BJ (cell line): ENCODE measurements at regions not wholly inside any gene's neighbourhood (a gene's known extent, or its start where the extent isn't known, plus 50 kb on each side); places are given as distances from the start of the nearest gene placed in this dataset.

Source experiments
- CTCF ChIA-PET: fragments of 350-600 bp; formaldehyde crosslinking; extraction: SDS; loops from one replicate; lab custom pipeline; 2021; ENCODE audit warnings: antibody characterized with exemption, inconsistent platforms; lab: Yijun Ruan, JAX
- POLR2A ChIA-PET: fragments of 300-600 bp; sonication (Branson Sonifier 250); formaldehyde crosslinking; extraction: SDS; loops from one replicate; lab custom pipeline; 2021; ENCODE audit warnings: antibody characterized with exemption; lab: Charles Lee
- DNase-seq: peaks from one replicate; pipeline ENCODE4 v3.0.0-alpha.2; 2011; ENCODE audit warnings: low read depth
- H3K27me3 ChIP-seq: 2 replicates; pipeline ENCODE4 v1.6.0; 2011; ENCODE audit warnings: low read length; ENCODE audit not compliant: control insufficient read depth, insufficient read depth
- H3K36me3 ChIP-seq: 2 replicates; pipeline ENCODE4 v1.5.1; 2011; ENCODE audit warnings: low read length; ENCODE audit not compliant: control insufficient read depth, insufficient read depth
- H3K4me3 ChIP-seq: 2 replicates; pipeline ENCODE4 v1.5.1; 2011; ENCODE audit warnings: low read depth, mild to moderate bottlenecking, control low read depth, low read length
- TF ChIP-seq, protein P1 (sequence below): IDR thresholded peaks from 2 replicates; pipeline ENCODE4 v1.5.1; 2011; ENCODE audit warnings: low read depth, mild to moderate bottlenecking, control low read depth, inconsistent platforms, low read length, moderate library complexity; ENCODE audit not compliant: insufficient read depth

DNA sequence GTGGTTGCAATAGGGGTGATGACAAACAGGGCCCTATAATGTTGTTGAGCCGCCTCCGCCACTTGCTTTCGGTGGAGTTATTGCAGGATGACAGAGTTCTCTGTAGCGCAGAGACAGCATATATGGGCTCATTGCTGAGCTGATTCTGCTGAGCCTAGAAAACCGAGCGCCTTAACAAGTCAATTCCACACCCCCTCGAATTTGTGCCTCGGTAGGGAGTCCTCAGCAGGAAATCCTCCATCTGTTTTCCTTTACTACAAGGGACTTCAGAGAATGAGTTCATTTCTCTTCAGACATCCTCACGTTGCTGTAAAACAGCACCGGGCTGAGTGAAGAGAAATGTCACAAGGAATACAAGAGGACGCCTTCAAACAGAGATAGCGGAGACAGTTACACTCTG lies 90.7 kb upstream of the KIAA1217 start:
- Histone ChIP-seq H3K36me3 (no peaks in the 10 kb centered on the region), H3K4me3 (no peak overlapping the region), H3K27me3 (no peaks in the 10 kb centered on the region)
- DNase-seq, result no peak
- TF ChIP-seq, protein P1, sequence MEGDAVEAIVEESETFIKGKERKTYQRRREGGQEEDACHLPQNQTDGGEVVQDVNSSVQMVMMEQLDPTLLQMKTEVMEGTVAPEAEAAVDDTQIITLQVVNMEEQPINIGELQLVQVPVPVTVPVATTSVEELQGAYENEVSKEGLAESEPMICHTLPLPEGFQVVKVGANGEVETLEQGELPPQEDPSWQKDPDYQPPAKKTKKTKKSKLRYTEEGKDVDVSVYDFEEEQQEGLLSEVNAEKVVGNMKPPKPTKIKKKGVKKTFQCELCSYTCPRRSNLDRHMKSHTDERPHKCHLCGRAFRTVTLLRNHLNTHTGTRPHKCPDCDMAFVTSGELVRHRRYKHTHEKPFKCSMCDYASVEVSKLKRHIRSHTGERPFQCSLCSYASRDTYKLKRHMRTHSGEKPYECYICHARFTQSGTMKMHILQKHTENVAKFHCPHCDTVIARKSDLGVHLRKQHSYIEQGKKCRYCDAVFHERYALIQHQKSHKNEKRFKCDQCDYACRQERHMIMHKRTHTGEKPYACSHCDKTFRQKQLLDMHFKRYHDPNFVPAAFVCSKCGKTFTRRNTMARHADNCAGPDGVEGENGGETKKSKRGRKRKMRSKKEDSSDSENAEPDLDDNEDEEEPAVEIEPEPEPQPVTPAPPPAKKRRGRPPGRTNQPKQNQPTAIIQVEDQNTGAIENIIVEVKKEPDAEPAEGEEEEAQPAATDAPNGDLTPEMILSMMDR, result no peak
- ChIA-PET CTCF (no interaction called here), POLR2A (no interaction called here)

DNA sequence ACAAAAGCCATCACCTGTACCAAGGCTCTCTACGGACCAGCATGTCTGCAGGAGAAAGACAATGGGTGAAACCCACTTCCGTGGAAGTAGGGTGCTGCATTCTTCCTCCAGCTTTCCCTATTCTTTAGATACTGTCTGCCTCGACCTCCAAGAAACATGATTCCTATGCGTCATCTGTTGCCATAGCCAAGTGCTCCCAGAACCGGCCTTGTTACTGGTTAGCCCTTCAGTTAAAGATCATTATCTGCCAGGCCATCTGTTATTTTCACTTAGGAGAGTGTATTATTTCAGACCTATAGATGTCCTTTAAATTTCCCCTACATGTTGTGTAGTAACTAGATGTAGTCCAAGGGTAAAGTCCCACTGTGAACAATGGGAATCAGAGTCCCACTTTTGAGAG lies 89.0 kb upstream of the KIAA1217 start:
- DNase-seq, result no peak
- TF ChIP-seq, protein P1, result no peak
- Histone ChIP-seq H3K4me3 (no peak overlapping the region), H3K36me3 (no peaks in the 10 kb centered on the region), H3K27me3 (no peaks in the 10 kb centered on the region)
- ChIA-PET CTCF (no interaction called here), POLR2A (no interaction called here)

DNA sequence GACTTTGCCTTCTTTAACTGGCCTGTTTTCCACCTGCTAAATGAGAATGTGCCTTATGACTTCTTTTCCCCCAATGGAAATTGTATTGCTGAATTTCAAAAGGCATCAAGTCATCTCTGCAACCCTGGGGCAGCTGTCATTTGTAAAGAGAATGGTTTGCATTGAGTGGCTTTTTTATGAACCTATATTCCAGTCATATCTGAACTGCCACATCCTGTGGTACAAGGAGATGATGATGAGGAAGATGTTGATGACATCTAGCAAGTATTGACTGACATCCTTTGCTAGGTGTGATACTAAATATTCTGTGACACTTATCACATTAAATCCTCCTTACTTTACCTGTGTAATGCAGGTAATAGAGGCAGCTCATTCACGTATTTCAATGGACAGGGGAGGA lies 88.3 kb upstream of the KIAA1217 start:
- POLR2A ChIA-PET, result no interaction called here
- TF ChIP-seq, protein P1, result no peak
- Histone ChIP-seq H3K36me3 (no peaks in the 10 kb centered on the region), H3K4me3 (no peak overlapping the region), H3K27me3 (no peaks in the 10 kb centered on the region)
- CTCF ChIA-PET, result no interaction called here
- DNase-seq, result no peak

DNA sequence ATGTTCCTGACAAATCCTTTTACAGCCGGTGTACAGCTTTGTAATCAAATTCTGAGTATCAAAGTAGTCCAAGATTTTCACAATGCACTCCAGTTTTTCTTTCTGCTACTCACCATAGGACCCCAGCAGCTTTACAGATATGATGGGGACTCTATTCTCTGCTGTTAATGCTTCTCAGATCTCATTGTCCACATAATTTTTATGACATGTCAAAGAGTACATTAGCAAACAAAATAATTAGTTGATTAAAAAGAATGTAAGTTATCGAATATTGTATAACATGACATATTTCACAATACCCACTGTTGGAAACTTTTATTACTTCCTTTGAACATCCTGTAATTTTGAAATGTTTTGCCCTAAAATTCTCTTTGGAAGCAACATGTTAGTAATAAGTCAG lies 81.4 kb upstream of the KIAA1217 start:
- no peak for DNase-seq
- TF ChIP-seq, protein P1, result no peak
- H3K27me3 ChIP-seq, result no peaks in the 10 kb centered on the region
- H3K4me3 ChIP-seq, result no peak overlapping the region
- no peaks in the 10 kb centered on the region for H3K36me3 ChIP-seq
- ChIA-PET POLR2A (no interaction called here), CTCF (no interaction called here)

DNA sequence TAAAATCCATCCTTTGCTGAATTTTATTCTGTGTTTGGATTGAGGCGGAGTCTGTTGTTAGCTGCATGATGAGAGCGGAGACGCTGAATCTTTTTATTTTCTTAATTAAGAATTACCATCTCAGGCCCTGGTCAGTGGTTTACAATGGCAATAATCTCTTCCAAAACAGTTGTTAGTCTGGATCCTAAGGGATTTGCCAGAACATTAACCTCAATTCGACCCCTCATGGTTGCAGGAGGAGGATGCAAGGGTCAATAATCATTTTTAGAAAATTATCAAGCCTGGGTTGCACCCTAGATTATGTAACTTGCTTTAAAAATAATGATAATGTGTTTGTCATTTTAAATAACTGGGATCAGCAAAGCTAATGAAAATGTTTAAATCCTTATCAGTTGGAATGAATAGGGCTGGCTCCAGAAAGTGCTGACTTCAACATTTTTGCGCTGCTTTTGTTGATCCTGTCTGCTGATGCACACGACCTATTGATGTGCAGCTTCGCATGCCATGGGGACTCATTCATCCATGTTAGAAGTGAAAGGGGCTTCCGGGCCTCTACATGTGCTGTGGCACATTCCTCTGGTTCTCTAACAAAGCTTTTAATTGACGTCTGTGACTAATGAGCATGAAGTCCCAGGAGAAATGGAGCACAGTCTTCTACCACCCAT lies 80.7 kb upstream of the KIAA1217 start:
- H3K4me3 ChIP-seq, result no peak overlapping the region
- TF ChIP-seq, protein P1, result no peak
- no peak for DNase-seq
- ChIA-PET POLR2A (no interaction called here), CTCF (no interaction called here)
- no peaks in the 10 kb centered on the region for H3K27me3 ChIP-seq
- no peaks in the 10 kb centered on the region for H3K36me3 ChIP-seq
